Esophagus squamous epithelium (tissue), 4 donors: ENCODE measurements at regions not wholly inside any gene's neighbourhood (a gene's known extent, or its start where the extent isn't known, plus 50 kb on each side); places are given as distances from the start of the nearest gene placed in this dataset.

Experiments used
- CTCF ChIP-seq, 6 experiments: fragments of 450-650 bp in 4 of 6; fragments of 200-600 bp in 2 of 6; sonication (generic) in 2 of 6; IDR thresholded peaks; one replicate each; pipeline ENCODE4 v1.5.1; 2016 to 2019; ENCODE audit warnings: antibody characterized with exemption in 6 of 6, mild to moderate bottlenecking in 4 of 6, moderate library complexity in 4 of 6
- POLR2A ChIP-seq, 4 donors: fragments of 450-650 bp; IDR thresholded peaks; one replicate each; pipeline ENCODE4 v1.6.1; 2017; ENCODE audit warnings: antibody characterized with exemption in 4 of 4, mild to moderate bottlenecking in 4 of 4, moderate library complexity in 3 of 4

- TF ChIP-seq POLR2A (IDR thresholded peaks at IDR 0.05) = no peak
- TF ChIP-seq CTCF (IDR thresholded peaks at IDR 0.05) = no peak
Observed at GRCh38 chr6:156250593-156250992, 526.6 kb upstream of the ARID1B start.
